Upper lobe of right lung (tissue), 1 donor: ENCODE measurements at regions not wholly inside any gene's neighbourhood (a gene's known extent, or its start where the extent isn't known, plus 50 kb on each side); places are given as distances from the start of the nearest gene placed in this dataset.

Experiments used
- ATAC-seq: fragments of 200-7000 bp; cut with Tn5 transposase; one replicate; pipeline ENCODE4 v1.9.1; 2020; ENCODE audit warnings: mild to moderate bottlenecking, moderate library complexity
- DNase-seq: peaks from one replicate; pipeline ENCODE4 v3.0.0-alpha.2; 2020
- H3K27ac ChIP-seq: fragments of 200-600 bp; one replicate; pipeline ENCODE4 v1.8.0; 2022
- H3K27me3 ChIP-seq: fragments of 200-600 bp; one replicate; pipeline ENCODE4 v1.8.0; 2022; ENCODE audit warnings: mild to moderate bottlenecking
- H3K36me3 ChIP-seq: fragments of 200-600 bp; one replicate; pipeline ENCODE4 v1.8.0; 2022
- H3K4me1 ChIP-seq: fragments of 200-600 bp; one replicate; pipeline ENCODE4 v1.8.0; 2022
- H3K4me3 ChIP-seq: fragments of 200-600 bp; one replicate; pipeline ENCODE4 v1.8.0; 2022; ENCODE audit warnings: mild to moderate bottlenecking
- H3K9me3 ChIP-seq: fragments of 200-600 bp; one replicate; pipeline ENCODE4 v1.8.0; 2022
- intact Hi-C: fragments of 100-400 bp; cut with DNase I; formaldehyde crosslinking; loops from one replicate; pipeline ENCODE4 v1.11.0; 2022
- TF ChIP-seq, protein P1 (sequence below): fragments of 200-600 bp; IDR thresholded peaks from one replicate; pipeline ENCODE4 v1.8.0; 2022; ENCODE audit warnings: antibody characterized with exemption
- donor health status: DM: no; HTN: yes; CAD: no; lungs with severe emphysema.

DNA sequence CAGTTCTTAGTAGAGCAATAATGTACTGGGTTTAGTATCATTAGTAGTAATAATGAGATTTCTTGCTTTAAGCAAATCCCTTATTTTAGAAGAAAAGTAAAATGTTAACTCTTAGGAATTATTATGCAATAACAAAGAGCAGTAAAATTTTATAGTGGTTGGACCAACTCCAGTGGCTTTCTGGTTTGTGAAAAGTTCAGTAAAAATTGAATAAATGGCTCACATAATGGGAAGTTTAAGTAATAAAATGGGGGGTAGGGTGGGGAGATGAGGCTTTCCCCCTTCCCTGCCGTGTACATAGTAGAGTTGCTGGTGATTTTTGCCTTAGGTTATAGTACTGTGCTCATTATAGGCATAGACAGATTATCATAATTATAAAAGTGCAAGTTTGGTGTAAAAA lies 250.5 kb upstream of the ATP2B1 start:
- no peaks in the 10 kb centered on the region for H3K27me3 ChIP-seq
- no peaks in the 10 kb centered on the region for H3K36me3 ChIP-seq
- ATAC-seq: no peak
- H3K4me1 ChIP-seq: no peaks in the 10 kb centered on the region
- TF ChIP-seq, protein P1, sequence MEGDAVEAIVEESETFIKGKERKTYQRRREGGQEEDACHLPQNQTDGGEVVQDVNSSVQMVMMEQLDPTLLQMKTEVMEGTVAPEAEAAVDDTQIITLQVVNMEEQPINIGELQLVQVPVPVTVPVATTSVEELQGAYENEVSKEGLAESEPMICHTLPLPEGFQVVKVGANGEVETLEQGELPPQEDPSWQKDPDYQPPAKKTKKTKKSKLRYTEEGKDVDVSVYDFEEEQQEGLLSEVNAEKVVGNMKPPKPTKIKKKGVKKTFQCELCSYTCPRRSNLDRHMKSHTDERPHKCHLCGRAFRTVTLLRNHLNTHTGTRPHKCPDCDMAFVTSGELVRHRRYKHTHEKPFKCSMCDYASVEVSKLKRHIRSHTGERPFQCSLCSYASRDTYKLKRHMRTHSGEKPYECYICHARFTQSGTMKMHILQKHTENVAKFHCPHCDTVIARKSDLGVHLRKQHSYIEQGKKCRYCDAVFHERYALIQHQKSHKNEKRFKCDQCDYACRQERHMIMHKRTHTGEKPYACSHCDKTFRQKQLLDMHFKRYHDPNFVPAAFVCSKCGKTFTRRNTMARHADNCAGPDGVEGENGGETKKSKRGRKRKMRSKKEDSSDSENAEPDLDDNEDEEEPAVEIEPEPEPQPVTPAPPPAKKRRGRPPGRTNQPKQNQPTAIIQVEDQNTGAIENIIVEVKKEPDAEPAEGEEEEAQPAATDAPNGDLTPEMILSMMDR: no peak
- H3K27ac ChIP-seq: no peak overlapping the region
- H3K9me3 ChIP-seq: no peaks in the 10 kb centered on the region
- DNase-seq: no peak
- no peak overlapping the region for H3K4me3 ChIP-seq
- intact Hi-C loops: no loop called here

DNA sequence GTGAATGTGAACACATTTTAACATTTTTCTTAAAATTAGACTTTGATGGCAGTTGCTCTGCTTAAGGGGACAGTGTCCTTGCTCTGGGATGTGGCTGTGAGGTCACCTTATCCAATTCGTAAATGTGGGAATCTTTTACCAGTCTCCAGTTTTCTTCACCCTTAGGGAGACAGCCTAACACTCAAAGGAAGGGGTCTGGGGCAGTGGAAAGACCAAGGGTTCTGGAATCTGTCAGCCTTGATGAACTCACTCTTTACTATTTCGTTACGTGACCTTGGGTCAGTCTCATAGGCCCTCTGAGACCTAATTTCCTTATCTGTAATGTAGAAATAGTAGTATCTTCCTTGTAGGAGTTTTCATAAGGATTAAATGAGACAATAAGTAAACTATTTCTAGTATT lies 245.6 kb upstream of the ATP2B1 start:
- Histone ChIP-seq H3K36me3 (no peaks in the 10 kb centered on the region), H3K9me3 (no peaks in the 10 kb centered on the region), H3K27ac (no peak overlapping the region), H3K4me3 (no peak overlapping the region), H3K27me3 (no peaks in the 10 kb centered on the region), H3K4me1 (peaks cover 9% of the 10 kb centered on the region)
- intact Hi-C loops: no loop called here
- TF ChIP-seq, protein P1: no peak
- no peak for DNase-seq
- no peak for ATAC-seq

DNA sequence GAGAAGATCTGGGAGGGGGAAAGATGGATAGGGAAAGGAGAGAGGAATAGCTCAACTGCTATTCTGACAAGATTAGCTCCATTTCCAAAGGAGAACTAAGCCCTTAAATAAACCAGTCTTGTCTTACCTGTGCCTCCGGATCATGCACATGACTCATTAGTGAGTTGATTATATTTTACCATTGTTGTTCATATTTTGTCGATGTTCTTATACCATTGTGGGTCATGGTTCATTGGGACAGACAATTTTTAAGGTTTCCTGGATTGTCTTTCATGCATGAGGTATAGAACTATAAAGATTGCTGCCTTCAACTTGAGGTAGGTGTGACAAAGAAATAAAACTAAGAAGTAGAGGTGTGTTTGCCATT lies 243.0 kb upstream of the ATP2B1 start:
- peaks cover 24% of the 10 kb centered on the region for H3K4me1 ChIP-seq
- TF ChIP-seq, protein P1: no peak
- H3K9me3 ChIP-seq: no peaks in the 10 kb centered on the region
- H3K36me3 ChIP-seq: no peaks in the 10 kb centered on the region
- H3K27me3 ChIP-seq: no peaks in the 10 kb centered on the region
- DNase-seq (no peak), ATAC-seq (no peak)
- H3K27ac ChIP-seq: no peak overlapping the region
- H3K4me3 ChIP-seq: no peak overlapping the region
- intact Hi-C loops: no loop called here

DNA sequence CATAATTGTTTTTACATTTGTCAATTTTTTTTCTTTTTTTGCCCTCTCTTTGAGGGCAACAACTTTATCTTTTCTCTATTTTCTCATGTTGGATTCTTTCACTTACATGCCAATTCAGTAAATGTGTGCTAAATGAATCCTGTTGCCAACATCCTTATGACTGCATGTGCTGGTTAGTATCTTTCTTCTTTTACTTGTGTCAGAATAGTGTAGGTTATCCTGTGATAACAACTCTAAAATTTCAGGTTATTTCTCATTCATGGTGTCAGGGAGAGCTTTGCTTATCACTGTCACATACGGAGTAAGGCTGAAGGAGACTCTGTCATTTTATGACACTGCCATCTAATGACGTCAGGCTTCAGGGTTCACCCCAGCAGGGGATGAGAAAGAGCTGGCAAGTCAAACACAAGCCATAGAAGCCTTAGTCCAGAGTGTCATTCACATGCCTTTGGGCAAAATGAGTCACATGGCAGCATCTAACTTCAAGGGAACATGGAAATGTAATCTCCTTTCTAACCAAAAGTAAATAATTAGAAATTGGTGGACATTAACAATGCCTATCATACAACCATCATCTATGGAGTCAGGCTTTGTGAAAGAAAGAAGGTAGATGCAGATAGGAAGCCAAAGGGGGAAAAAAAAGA lies 242.5 kb upstream of the ATP2B1 start:
- TF ChIP-seq, protein P1: no peak
- Histone ChIP-seq H3K27me3 (no peaks in the 10 kb centered on the region), H3K27ac (no peak overlapping the region), H3K9me3 (no peaks in the 10 kb centered on the region), H3K36me3 (no peaks in the 10 kb centered on the region), H3K4me3 (no peak overlapping the region), H3K4me1 (peaks cover 27% of the 10 kb centered on the region)
- ATAC-seq (no peak), DNase-seq (no peak)
- intact Hi-C loops: no loop called here

DNA sequence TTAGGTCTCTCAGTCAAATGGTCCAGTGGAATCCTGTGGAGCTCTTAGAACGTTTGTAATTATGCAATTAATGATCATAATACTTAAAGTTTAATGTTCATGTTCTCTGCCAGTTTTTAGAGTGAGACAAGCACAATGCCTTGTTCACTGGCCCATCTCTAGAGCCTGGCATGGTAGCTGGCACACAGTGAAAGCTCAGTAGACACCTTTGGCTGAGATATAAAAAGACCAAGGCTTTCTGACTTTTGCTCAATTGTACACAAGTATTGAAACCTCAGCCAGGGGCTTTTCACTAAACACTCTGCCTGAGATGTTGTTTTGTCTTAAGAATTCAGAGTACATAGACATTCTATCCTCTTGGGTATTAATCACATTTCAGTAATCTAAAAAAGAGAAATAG lies 241.8 kb upstream of the ATP2B1 start:
- DNase-seq (no peak), ATAC-seq (no peak)
- TF ChIP-seq, protein P1: no peak
- Histone ChIP-seq H3K36me3 (no peaks in the 10 kb centered on the region), H3K4me3 (no peak overlapping the region), H3K9me3 (no peaks in the 10 kb centered on the region), H3K4me1 (peaks cover 27% of the 10 kb centered on the region), H3K27me3 (no peaks in the 10 kb centered on the region), H3K27ac (peak overlapping the region; percentile 37)
- intact Hi-C loops: no loop called here
